Progenitor cell of endocrine pancreas (in vitro differentiated cells): ENCODE measurements at regions not wholly inside any gene's neighbourhood (a gene's known extent, or its start where the extent isn't known, plus 50 kb on each side); places are given as distances from the start of the nearest gene placed in this dataset.
A peak's percentile ranks its signal among the peaks of the same experiment; 100 is the strongest.

Experiments
- DNase-seq: peaks from one replicate; pipeline ENCODE4 v3.0.0; 2021; ENCODE audit warnings: low spot score; ENCODE audit not compliant: unreplicated experiment
- H3K27ac Mint-ChIP-seq: 2 replicates; pipeline ENCODE4 v1.8.0; 2021; ENCODE audit warnings: mild to moderate bottlenecking, moderate library complexity, mixed read lengths
- H3K27me3 Mint-ChIP-seq: 2 replicates; pipeline ENCODE4 v1.8.0; 2021; ENCODE audit warnings: mixed read lengths
- H3K36me3 Mint-ChIP-seq: 2 replicates; pipeline ENCODE4 v1.8.0; 2022; ENCODE audit warnings: mixed read lengths; ENCODE audit not compliant: insufficient read depth
- H3K4me1 Mint-ChIP-seq: 2 replicates; pipeline ENCODE4 v1.8.0; 2021; ENCODE audit warnings: low read depth, mixed read lengths
- H3K4me3 Mint-ChIP-seq: 2 replicates; pipeline ENCODE4 v1.8.0; 2021; ENCODE audit warnings: low read depth, mild to moderate bottlenecking, moderate library complexity, mixed read lengths
- H3K9me3 Mint-ChIP-seq: 2 replicates; pipeline ENCODE4 v1.8.0; 2021; ENCODE audit warnings: low read depth, mixed read lengths
- CTCF ChIP-seq: fragments of 200-600 bp; sonication (generic); IDR thresholded peaks from one replicate; pipeline ENCODE4 v1.5.0; 2021; ENCODE audit warnings: antibody characterized with exemption, mild to moderate bottlenecking; ENCODE audit not compliant: unreplicated experiment

DNA sequence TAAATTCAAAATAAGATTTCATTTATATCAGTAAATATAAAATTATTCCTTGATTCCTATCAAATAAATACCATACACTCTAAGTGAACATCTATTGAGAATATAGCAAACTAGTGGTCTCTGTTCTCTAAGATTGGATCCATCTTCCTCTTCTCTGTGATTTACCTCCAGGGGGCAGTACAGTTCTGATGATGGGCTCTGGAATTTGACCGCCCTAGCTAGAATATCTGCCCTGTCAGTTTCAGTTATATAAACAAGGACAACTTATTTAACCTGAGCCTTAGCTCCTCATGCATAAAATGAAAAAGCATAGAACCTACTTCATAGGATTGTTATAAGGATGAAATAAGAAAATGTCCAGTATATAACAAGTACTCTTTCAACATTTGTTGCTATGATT, 171.1 kb upstream of the CCDC54 start:
- no peak overlapping the region for H3K27ac Mint-ChIP-seq
- peaks cover 16% of the 10 kb centered on the region for H3K4me1 Mint-ChIP-seq
- H3K36me3 Mint-ChIP-seq = no peaks in the 10 kb centered on the region
- H3K4me3 Mint-ChIP-seq = no peak overlapping the region
- DNase-seq = no peak
- TF ChIP-seq CTCF = peak; percentile 62
- no peaks in the 10 kb centered on the region for H3K27me3 Mint-ChIP-seq
- H3K9me3 Mint-ChIP-seq = no peaks in the 10 kb centered on the region

GRCh38 chr3:107206945-107207344, 170.3 kb upstream of the CCDC54 start:
- no peak for TF ChIP-seq CTCF
- no peaks in the 10 kb centered on the region for H3K36me3 Mint-ChIP-seq
- DNase-seq = no peak
- H3K27ac Mint-ChIP-seq = no peak overlapping the region
- peaks cover 16% of the 10 kb centered on the region for H3K4me1 Mint-ChIP-seq
- no peak overlapping the region for H3K4me3 Mint-ChIP-seq
- H3K27me3 Mint-ChIP-seq = no peaks in the 10 kb centered on the region
- no peaks in the 10 kb centered on the region for H3K9me3 Mint-ChIP-seq

- Mint-ChIP-seq H3K9me3 (no peaks in the 10 kb centered on the region), H3K4me3 (no peak overlapping the region), H3K27ac (peak overlapping the region; percentile 49), H3K27me3 (no peaks in the 10 kb centered on the region), H3K36me3 (no peaks in the 10 kb centered on the region), H3K4me1 (peaks cover 16% of the 10 kb centered on the region)
- no peak for DNase-seq
- TF ChIP-seq CTCF = no peak
Observed at GRCh38 chr3:107208100-107208499, 169.1 kb upstream of the CCDC54 start.

DNA sequence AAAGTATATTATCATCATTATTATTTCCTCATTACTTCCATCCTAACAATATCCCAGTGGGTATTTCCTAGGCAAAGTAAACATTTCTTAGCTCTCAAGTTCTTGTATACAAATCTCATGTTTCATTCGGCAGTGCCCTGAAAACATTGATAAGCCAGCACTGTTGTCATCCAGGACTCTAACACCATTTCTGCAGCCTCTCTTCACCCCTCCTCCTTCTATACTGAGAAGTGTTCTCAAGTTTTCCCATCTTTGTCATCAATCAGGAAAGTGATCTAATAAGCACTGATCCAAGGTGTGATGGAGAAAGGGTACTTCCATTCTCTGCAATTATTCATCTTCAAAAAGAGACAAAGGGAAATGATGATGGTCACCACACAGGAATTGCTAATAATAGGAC, 168.4 kb upstream of the CCDC54 start:
- no peak for TF ChIP-seq CTCF
- Mint-ChIP-seq H3K27ac (no peak overlapping the region), H3K4me1 (peaks cover 16% of the 10 kb centered on the region), H3K9me3 (no peaks in the 10 kb centered on the region), H3K36me3 (no peaks in the 10 kb centered on the region), H3K27me3 (no peaks in the 10 kb centered on the region), H3K4me3 (no peak overlapping the region)
- no peak for DNase-seq

GRCh38 chr3:107209302-107209990, 167.8 kb upstream of the CCDC54 start:
- no peak for TF ChIP-seq CTCF
- H3K9me3 Mint-ChIP-seq = no peaks in the 10 kb centered on the region
- H3K4me1 Mint-ChIP-seq = peaks cover 16% of the 10 kb centered on the region
- no peak for DNase-seq
- no peaks in the 10 kb centered on the region for H3K36me3 Mint-ChIP-seq
- H3K27ac Mint-ChIP-seq = no peak overlapping the region
- H3K4me3 Mint-ChIP-seq = no peak overlapping the region
- H3K27me3 Mint-ChIP-seq = no peaks in the 10 kb centered on the region
